ENCODE measurements at regions not wholly inside any gene's neighbourhood (a gene's known extent, or its start where the extent isn't known, plus 50 kb on each side); places are given as distances from the start of the nearest gene placed in this dataset.

GRCh38 chr21:43303275-43304178 is 123.4 kb downstream of the SIK1 start:
- Histone ChIP-seq H3K79me2 (ENCODE audit: insufficient read depth) (no peaks in the 10 kb centered on the region), H3F3A (ENCODE audit: insufficient read depth) (no peaks in the 10 kb centered on the region), H3K9me2 (ENCODE audit: insufficient read depth) (no peaks in the 10 kb centered on the region), H3K9me3 (ENCODE audit: low read depth) (no peaks in the 10 kb centered on the region), H3K4me1 (ENCODE audit: insufficient read depth) (no peaks in the 10 kb centered on the region), H2AFZ (no peak overlapping the region), H3K27ac (no peak overlapping the region), H3K4me2 (ENCODE audit: unreplicated experiment) (no peak overlapping the region), H3K9ac (no peak overlapping the region), H4K20me1 (ENCODE audit: insufficient read depth) (no peaks in the 10 kb centered on the region), H3K27me3 (replicated peaks; ENCODE audit: insufficient read depth) (no peaks in the 10 kb centered on the region), H3K36me3 (ENCODE audit: low read depth) (no peaks in the 10 kb centered on the region), H3K4me3 (no peak overlapping the region)
- TF ChIP-seq EZH2 (IDR thresholded peaks at IDR 0.05; ENCODE audit: insufficient read depth, poor library complexity, severe bottlenecking), result no peak
- no peak for TF ChIP-seq EZH2phosphoT487 (IDR thresholded peaks at IDR 0.05; ENCODE audit: insufficient read depth, low read depth)
- 65 to 67% methylated on average over 29 of the region's 29 CpGs for WGBS, 2 experiments (ENCODE audit: low coverage in 1 of 2, low lambda C conversion rate in 2 of 2, missing lambda C conversion rate in 2 of 2)
- in situ Hi-C loops (cut with MboI), result no loop called here
- DNase-seq, result no peak

- no peaks in the 10 kb centered on the region for H3F3A ChIP-seq (ENCODE audit: insufficient read depth)
- no peaks in the 10 kb centered on the region for H4K20me1 ChIP-seq (ENCODE audit: insufficient read depth)
- in situ Hi-C loops (cut with MboI), result no loop called here
- 79 to 80% methylated on average over 12 to 13 of the region's 14 CpGs for WGBS, 2 experiments (ENCODE audit: low coverage in 1 of 2, low lambda C conversion rate in 2 of 2, missing lambda C conversion rate in 2 of 2)
- no peaks in the 10 kb centered on the region for H3K9me2 ChIP-seq (ENCODE audit: insufficient read depth)
- no peak overlapping the region for H3K27ac ChIP-seq
- no peak overlapping the region for H2AFZ ChIP-seq
- no peak for DNase-seq
- H3K9ac ChIP-seq, result no peak overlapping the region
- H3K4me2 ChIP-seq (ENCODE audit: unreplicated experiment), result no peak overlapping the region
- no peak for TF ChIP-seq EZH2phosphoT487 (IDR thresholded peaks at IDR 0.05; ENCODE audit: insufficient read depth, low read depth)
- TF ChIP-seq EZH2 (IDR thresholded peaks at IDR 0.05; ENCODE audit: insufficient read depth, poor library complexity, severe bottlenecking), result no peak
- no peaks in the 10 kb centered on the region for H3K36me3 ChIP-seq (ENCODE audit: low read depth)
- no peaks in the 10 kb centered on the region for H3K79me2 ChIP-seq (ENCODE audit: insufficient read depth)
- H3K27me3 ChIP-seq (replicated peaks; ENCODE audit: insufficient read depth), result no peaks in the 10 kb centered on the region
- no peak overlapping the region for H3K4me3 ChIP-seq
- no peaks in the 10 kb centered on the region for H3K4me1 ChIP-seq (ENCODE audit: insufficient read depth)
- H3K9me3 ChIP-seq (ENCODE audit: low read depth), result no peaks in the 10 kb centered on the region
Observed at GRCh38 chr21:43302769-43303168, 124.2 kb downstream of the SIK1 start.

GRCh38 chr21:43302062-43302700 is 124.8 kb downstream of the SIK1 start:
- H3K9me3 ChIP-seq (ENCODE audit: low read depth), result no peaks in the 10 kb centered on the region
- no peak for DNase-seq
- no peak overlapping the region for H3K4me3 ChIP-seq
- H3F3A ChIP-seq (ENCODE audit: insufficient read depth), result no peaks in the 10 kb centered on the region
- H2AFZ ChIP-seq, result no peak overlapping the region
- H3K27me3 ChIP-seq (replicated peaks; ENCODE audit: insufficient read depth), result no peaks in the 10 kb centered on the region
- H3K27ac ChIP-seq, result no peak overlapping the region
- TF ChIP-seq EZH2phosphoT487 (IDR thresholded peaks at IDR 0.05; ENCODE audit: insufficient read depth, low read depth), result no peak
- TF ChIP-seq EZH2 (IDR thresholded peaks at IDR 0.05; ENCODE audit: insufficient read depth, poor library complexity, severe bottlenecking), result no peak
- no peak overlapping the region for H3K4me2 ChIP-seq (ENCODE audit: unreplicated experiment)
- H3K36me3 ChIP-seq (ENCODE audit: low read depth), result no peaks in the 10 kb centered on the region
- H3K4me1 ChIP-seq (ENCODE audit: insufficient read depth), result no peaks in the 10 kb centered on the region
- no peaks in the 10 kb centered on the region for H4K20me1 ChIP-seq (ENCODE audit: insufficient read depth)
- no peaks in the 10 kb centered on the region for H3K79me2 ChIP-seq (ENCODE audit: insufficient read depth)
- H3K9ac ChIP-seq, result no peak overlapping the region
- in situ Hi-C loops (cut with MboI), result no loop called here
- H3K9me2 ChIP-seq (ENCODE audit: insufficient read depth), result no peaks in the 10 kb centered on the region
- WGBS, 2 experiments (ENCODE audit: low coverage in 1 of 2, low lambda C conversion rate in 2 of 2, missing lambda C conversion rate in 2 of 2), result 78 to 81% methylated on average over 23 of the region's 23 CpGs

GRCh38 chr21:43301409-43302061 is 125.4 kb downstream of the SIK1 start:
- WGBS, 2 experiments (ENCODE audit: low coverage in 1 of 2, low lambda C conversion rate in 2 of 2, missing lambda C conversion rate in 2 of 2), result 65 to 67% methylated on average over 18 to 19 of the region's 19 CpGs
- DNase-seq, result no peak
- no peak overlapping the region for H2AFZ ChIP-seq
- no peak overlapping the region for H3K27ac ChIP-seq
- H3K27me3 ChIP-seq (replicated peaks; ENCODE audit: insufficient read depth), result no peaks in the 10 kb centered on the region
- H3K79me2 ChIP-seq (ENCODE audit: insufficient read depth), result no peaks in the 10 kb centered on the region
- no peak overlapping the region for H3K4me2 ChIP-seq (ENCODE audit: unreplicated experiment)
- no peaks in the 10 kb centered on the region for H3F3A ChIP-seq (ENCODE audit: insufficient read depth)
- no peaks in the 10 kb centered on the region for H3K36me3 ChIP-seq (ENCODE audit: low read depth)
- no peak for TF ChIP-seq EZH2 (IDR thresholded peaks at IDR 0.05; ENCODE audit: insufficient read depth, poor library complexity, severe bottlenecking)
- TF ChIP-seq EZH2phosphoT487 (IDR thresholded peaks at IDR 0.05; ENCODE audit: insufficient read depth, low read depth), result no peak
- in situ Hi-C loops (cut with MboI), result no loop called here
- no peaks in the 10 kb centered on the region for H3K4me1 ChIP-seq (ENCODE audit: insufficient read depth)
- H3K4me3 ChIP-seq, result no peak overlapping the region
- no peaks in the 10 kb centered on the region for H4K20me1 ChIP-seq (ENCODE audit: insufficient read depth)
- no peaks in the 10 kb centered on the region for H3K9me3 ChIP-seq (ENCODE audit: low read depth)
- H3K9me2 ChIP-seq (ENCODE audit: insufficient read depth), result no peaks in the 10 kb centered on the region
- H3K9ac ChIP-seq, result no peak overlapping the region
